KMS-11 (cell line): ENCODE measurements at regions not wholly inside any gene's neighbourhood (a gene's known extent, or its start where the extent isn't known, plus 50 kb on each side); places are given as distances from the start of the nearest gene placed in this dataset.

Source experiments
- H2AFZ ChIP-seq: fragments of 200-600 bp; sonication (generic); 2 replicates; pipeline ENCODE4 v1.6.1; 2016; ENCODE audit warnings: antibody characterized with exemption, mixed run types, low read depth
- H3K27ac ChIP-seq: fragments of 200-600 bp; sonication (generic); 2 replicates; pipeline ENCODE4 v1.6.1; 2016; ENCODE audit warnings: mild to moderate bottlenecking, mixed run types
- H3K27me3 ChIP-seq: fragments of 200-600 bp; sonication (generic); 2 replicates; pipeline ENCODE4 v1.6.1; 2017; ENCODE audit warnings: mild to moderate bottlenecking, low read depth, mixed run types, moderate library complexity; ENCODE audit not compliant: insufficient read depth
- H3K36me3 ChIP-seq: fragments of 200-600 bp; sonication (generic); 2 replicates; pipeline ENCODE4 v1.6.1; 2017; ENCODE audit warnings: mild to moderate bottlenecking, mixed run types; ENCODE audit not compliant: insufficient read depth
- H3K4me1 ChIP-seq: fragments of 200-600 bp; sonication (generic); 2 replicates; pipeline ENCODE4 v1.6.1; 2016; ENCODE audit warnings: mild to moderate bottlenecking, low read depth, mixed run types; ENCODE audit not compliant: poor library complexity, severe bottlenecking
- H3K4me2 ChIP-seq: fragments of 200-600 bp; sonication (generic); 2 replicates; pipeline ENCODE4 v1.7.0; 2016; ENCODE audit warnings: mild to moderate bottlenecking, mixed run types
- H3K4me3 ChIP-seq: fragments of 200-600 bp; sonication (generic); IDR thresholded peaks from 2 replicates; pipeline ENCODE4 v1.6.1; 2017; ENCODE audit warnings: low read depth, low read length, mixed read lengths; ENCODE audit not compliant: insufficient read depth
- H3K79me2 ChIP-seq: fragments of 200-600 bp; sonication (generic); 2 replicates; pipeline ENCODE4 v1.6.1; 2016; ENCODE audit warnings: low read depth, mixed run types; ENCODE audit not compliant: insufficient read depth
- H3K9ac ChIP-seq: fragments of 200-600 bp; sonication (generic); 2 replicates; pipeline ENCODE4 v1.6.1; 2016; ENCODE audit warnings: mild to moderate bottlenecking, mixed run types
- H4K20me1 ChIP-seq: fragments of 200-600 bp; sonication (generic); 2 replicates; pipeline ENCODE4 v1.6.1; 2016; ENCODE audit warnings: mild to moderate bottlenecking, mixed run types; ENCODE audit not compliant: insufficient read depth
- CTCF ChIP-seq: fragments of 200-600 bp; sonication (generic); conservative IDR thresholded peaks from 2 replicates; pipeline ENCODE4 v1.6.1; 2017; ENCODE audit warnings: low read depth, mild to moderate bottlenecking, antibody characterized with exemption, low read length, moderate library complexity, mixed read lengths

- Histone ChIP-seq H3K27me3 (no peaks in the 10 kb centered on the region), H3K9ac (no peak overlapping the region), H2AFZ (no peak overlapping the region), H3K36me3 (no peaks in the 10 kb centered on the region), H4K20me1 (no peaks in the 10 kb centered on the region), H3K4me1 (no peaks in the 10 kb centered on the region), H3K27ac (no peak overlapping the region), H3K79me2 (no peaks in the 10 kb centered on the region), H3K4me2 (no peak overlapping the region), H3K4me3 (no peak overlapping the region)
- TF ChIP-seq CTCF, result no peak
Measured at GRCh38 chr4:171430495-171430894, 382.7 kb upstream of the GALNTL6 start.

GRCh38 chr4:171397175-171397574 lies 416.0 kb upstream of the GALNTL6 start:
- Histone ChIP-seq H2AFZ (no peak overlapping the region), H3K4me2 (no peak overlapping the region), H3K4me3 (no peak overlapping the region), H3K36me3 (no peaks in the 10 kb centered on the region), H3K27ac (no peak overlapping the region), H4K20me1 (no peaks in the 10 kb centered on the region), H3K4me1 (no peaks in the 10 kb centered on the region), H3K79me2 (no peaks in the 10 kb centered on the region), H3K9ac (no peak overlapping the region), H3K27me3 (no peaks in the 10 kb centered on the region)
- TF ChIP-seq CTCF, result no peak

- H2AFZ ChIP-seq, result no peak overlapping the region
- no peaks in the 10 kb centered on the region for H3K79me2 ChIP-seq
- no peak for TF ChIP-seq CTCF
- H3K4me2 ChIP-seq, result no peak overlapping the region
- no peaks in the 10 kb centered on the region for H3K4me1 ChIP-seq
- H3K4me3 ChIP-seq, result no peak overlapping the region
- H3K27me3 ChIP-seq, result no peaks in the 10 kb centered on the region
- H3K36me3 ChIP-seq, result no peaks in the 10 kb centered on the region
- H4K20me1 ChIP-seq, result no peaks in the 10 kb centered on the region
- no peak overlapping the region for H3K27ac ChIP-seq
- no peak overlapping the region for H3K9ac ChIP-seq
Measured at GRCh38 chr4:171390626-171391025, 422.6 kb upstream of the GALNTL6 start.

GRCh38 chr4:171378323-171378722 lies 434.9 kb upstream of the GALNTL6 start:
- H2AFZ ChIP-seq, result no peak overlapping the region
- H3K79me2 ChIP-seq, result no peaks in the 10 kb centered on the region
- no peaks in the 10 kb centered on the region for H4K20me1 ChIP-seq
- H3K27me3 ChIP-seq, result no peaks in the 10 kb centered on the region
- no peak overlapping the region for H3K4me2 ChIP-seq
- no peaks in the 10 kb centered on the region for H3K36me3 ChIP-seq
- H3K27ac ChIP-seq, result no peak overlapping the region
- no peak overlapping the region for H3K4me3 ChIP-seq
- H3K4me1 ChIP-seq, result no peaks in the 10 kb centered on the region
- TF ChIP-seq CTCF, result no peak
- H3K9ac ChIP-seq, result no peak overlapping the region

DNA sequence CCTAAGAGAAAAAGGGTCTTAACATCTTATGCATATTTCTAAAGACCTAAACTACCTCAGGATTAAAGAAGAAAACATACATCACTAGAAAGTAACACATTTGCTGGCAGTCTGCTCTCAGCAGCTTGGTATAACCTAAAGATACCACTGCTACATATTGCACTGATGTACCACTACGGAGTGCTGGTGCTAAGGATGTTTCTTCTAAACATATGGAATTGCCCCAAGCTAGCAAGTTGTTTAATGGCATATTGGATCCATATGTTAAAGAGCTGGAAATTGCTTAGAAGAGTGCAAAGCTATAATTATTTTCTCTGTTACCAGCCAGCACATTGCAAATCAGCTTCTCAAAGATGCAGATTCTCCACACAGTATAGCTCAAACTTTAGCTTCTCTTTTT lies 436.5 kb upstream of the GALNTL6 start:
- Histone ChIP-seq H3K4me1 (no peaks in the 10 kb centered on the region), H2AFZ (no peak overlapping the region), H3K27me3 (no peaks in the 10 kb centered on the region), H3K27ac (no peak overlapping the region), H4K20me1 (no peaks in the 10 kb centered on the region), H3K4me3 (no peak overlapping the region), H3K36me3 (no peaks in the 10 kb centered on the region), H3K79me2 (no peaks in the 10 kb centered on the region), H3K9ac (no peak overlapping the region), H3K4me2 (no peak overlapping the region)
- no peak for TF ChIP-seq CTCF
